Psoas muscle (tissue), 7 donors: ENCODE measurements at regions not wholly inside any gene's neighbourhood (a gene's known extent, or its start where the extent isn't known, plus 50 kb on each side); places are given as distances from the start of the nearest gene placed in this dataset.

ENCODE experiments used
- ATAC-seq, 4 donors: fragments of 200-7000 bp; cut with Tn5 transposase; one replicate each; pipeline ENCODE4 v1.9.1; 2020; ENCODE audit warnings: moderate library complexity in 3 of 4, mild to moderate bottlenecking in 2 of 4
- DNase-seq, 2 donors: peaks; one replicate each; pipeline ENCODE4 v3.0.0-alpha.2; 2020
- H3K27ac ChIP-seq: fragments of 200-600 bp; one replicate; pipeline ENCODE4 v1.8.0; 2022
- H3K27me3 ChIP-seq, 3 donors: fragments of 200-600 bp in 1 of 3; one replicate each; pipeline versions ENCODE4 v1.6.1 to v1.8.0; 2013 to 2022; ENCODE audit warnings: low read length in 2 of 3, mild to moderate bottlenecking in 2 of 3, moderate library complexity in 1 of 3; ENCODE audit not compliant: insufficient read depth in 3 of 3
- H3K36me3 ChIP-seq, 2 donors: fragments of 200-600 bp in 1 of 2; one replicate each; pipeline versions ENCODE4 v1.6.1 to v1.8.0; 2013 to 2022; ENCODE audit warnings: low read depth in 1 of 2, mild to moderate bottlenecking in 1 of 2, moderate library complexity in 1 of 2; ENCODE audit not compliant: insufficient read depth in 1 of 2
- H3K4me1 ChIP-seq: fragments of 200-600 bp; one replicate; pipeline ENCODE4 v1.8.0; 2022
- H3K4me3 ChIP-seq: fragments of 200-600 bp; one replicate; pipeline ENCODE4 v1.8.0; 2022; ENCODE audit warnings: mild to moderate bottlenecking
- H3K9me3 ChIP-seq: fragments of 200-600 bp; one replicate; pipeline ENCODE4 v1.8.0; 2022
- CTCF ChIP-seq: fragments of 200-600 bp; IDR thresholded peaks from one replicate; pipeline ENCODE4 v1.8.0; 2022; ENCODE audit warnings: antibody characterized with exemption
- whole genome bisulfite sequencing, 3 donors: extraction: QIAGEN DNeasy Blood & Tissue Kit; methylation state at CpG; one replicate each; pipeline versions ENCODE4 v1.1.6 to v1.1.7; 2013; 5-methylcytosine and 5-hydroxymethylcytosine counted together
- intact Hi-C, 2 donors: fragments of 100-400 bp; cut with DNase I; formaldehyde crosslinking; loops; one replicate each; pipeline versions ENCODE4 v1.11.0 to v1.14.2; 2022
- donor health status: healthy with polysubstance abuse.
- donor health status: DM: no; HTN: no; CAD: no; lungs with moderate emphysema.
- donor health status: Bipolar disorder and iron deficiency.
- donor health status: healthy.
- donor health status: DM: yes; HTN: yes; CAD: no.
- donor health status: DM: no; HTN: no; CAD: no.
- donor health status: DM: yes; HTN: yes; CAD: no.

GRCh38 chr10:6713716-6714115 is 133.6 kb upstream of the PRKCQ start:
- Histone ChIP-seq H3K27ac (no peak overlapping the region), H3K4me3 (no peak overlapping the region), H3K27me3 (peaks cover 0 to 2% (median 0%) of the 10 kb centered on the region in 3 donors), H3K4me1 (no peaks in the 10 kb centered on the region), H3K9me3 (no peaks in the 10 kb centered on the region), H3K36me3 (no peaks in the 10 kb centered on the region)
- intact Hi-C loops, result no loop called here
- DNase-seq (no peak), ATAC-seq (no peak)
- 36 to 51% (median 45%) methylated on average over 7 of the region's 7 CpGs for WGBS, 3 donors
- no peak for TF ChIP-seq CTCF

DNA sequence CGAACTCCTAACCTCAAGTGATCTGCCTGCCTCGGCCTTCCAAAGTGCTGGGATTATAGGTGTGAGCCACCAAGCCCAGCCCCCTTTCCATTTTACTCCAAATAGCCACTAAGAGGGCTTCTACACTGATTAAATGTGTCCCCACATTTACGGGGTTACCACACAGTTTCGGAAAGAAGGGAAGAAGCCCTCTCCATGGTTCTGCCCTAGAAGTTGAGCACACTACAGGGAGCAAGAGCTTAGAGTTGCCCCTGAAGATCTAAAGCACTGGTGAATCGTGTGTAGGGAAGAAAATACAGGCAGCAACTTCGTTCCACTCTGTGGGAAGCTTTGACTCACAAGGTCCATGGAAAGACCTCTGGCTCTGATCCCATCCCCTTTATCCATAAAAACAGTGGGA is 133.0 kb upstream of the PRKCQ start:
- DNase-seq (no peak), ATAC-seq (no peak)
- H3K4me1 ChIP-seq, result no peaks in the 10 kb centered on the region
- no peak for TF ChIP-seq CTCF
- no peak overlapping the region for H3K27ac ChIP-seq
- no peaks in the 10 kb centered on the region for H3K27me3 ChIP-seq
- H3K4me3 ChIP-seq, result no peak overlapping the region
- H3K9me3 ChIP-seq, result no peaks in the 10 kb centered on the region
- intact Hi-C loops, result no loop called here
- 71 to 77% (median 73%) methylated on average over 6 of the region's 6 CpGs for WGBS, 3 donors
- no peaks in the 10 kb centered on the region for H3K36me3 ChIP-seq

DNA sequence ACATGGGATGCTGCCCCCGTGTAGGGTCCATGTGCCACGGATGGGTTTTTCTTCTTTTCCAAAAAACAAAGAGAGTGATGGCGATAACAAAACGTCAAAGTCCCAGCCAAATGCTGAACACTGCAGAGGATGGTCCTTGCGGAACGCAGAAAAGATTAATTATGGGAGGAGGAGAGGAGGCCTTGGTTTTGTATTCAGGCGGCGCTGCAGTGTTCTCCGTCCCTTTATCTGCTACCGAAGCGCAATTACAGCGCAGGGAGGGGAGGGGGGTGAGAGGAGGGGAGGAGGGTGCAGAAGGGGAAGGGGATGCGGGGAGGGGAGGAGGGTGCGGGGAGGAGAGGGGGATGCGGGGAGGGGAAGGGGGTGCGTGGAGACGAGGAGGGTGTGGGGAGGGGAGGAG is 131.8 kb upstream of the PRKCQ start:
- no peak for TF ChIP-seq CTCF
- no peaks in the 10 kb centered on the region for H3K27me3 ChIP-seq
- no peaks in the 10 kb centered on the region for H3K4me1 ChIP-seq
- ATAC-seq, result no peak
- H3K36me3 ChIP-seq, result no peaks in the 10 kb centered on the region
- intact Hi-C loops, result no loop called here
- H3K27ac ChIP-seq, result no peak overlapping the region
- DNase-seq, result no peak
- no peak overlapping the region for H3K4me3 ChIP-seq
- WGBS, 3 donors, result 53 to 63% (median 60%) methylated on average over 15 to 17 of the region's 17 CpGs
- H3K9me3 ChIP-seq, result no peaks in the 10 kb centered on the region

GRCh38 chr10:6711408-6711841 is 131.3 kb upstream of the PRKCQ start:
- no peaks in the 10 kb centered on the region for H3K9me3 ChIP-seq
- DNase-seq, result no peak
- TF ChIP-seq CTCF, result no peak
- H3K27ac ChIP-seq, result no peak overlapping the region
- no peaks in the 10 kb centered on the region for H3K27me3 ChIP-seq
- WGBS, 3 donors, result 60 to 65% (median 63%) methylated on average over 6 of the region's 6 CpGs
- no peak for ATAC-seq
- H3K36me3 ChIP-seq, result no peaks in the 10 kb centered on the region
- H3K4me3 ChIP-seq, result no peak overlapping the region
- H3K4me1 ChIP-seq, result no peaks in the 10 kb centered on the region
- intact Hi-C loops, result no loop called here

- Histone ChIP-seq H3K4me1 (no peaks in the 10 kb centered on the region), H3K27me3 (no peaks in the 10 kb centered on the region), H3K36me3 (no peaks in the 10 kb centered on the region), H3K9me3 (no peaks in the 10 kb centered on the region), H3K4me3 (no peak overlapping the region), H3K27ac (no peak overlapping the region)
- DNase-seq (no peak), ATAC-seq (no peak)
- 88 to 97% (median 95%) methylated on average over 4 of the region's 4 CpGs for WGBS, 3 donors
- intact Hi-C loops, result no loop called here
- no peak for TF ChIP-seq CTCF
Observed at GRCh38 chr10:6707352-6707751, 127.3 kb upstream of the PRKCQ start.
